Mesenchymal stem cell (in vitro differentiated cells and primary cell): ENCODE measurements at regions not wholly inside any gene's neighbourhood (a gene's known extent, or its start where the extent isn't known, plus 50 kb on each side); places are given as distances from the start of the nearest gene placed in this dataset.

ENCODE experiments used
- DNase-seq: peaks from one replicate; pipeline ENCODE4 v3.0.0-alpha.2; 2013
- H2AFZ ChIP-seq: one replicate; pipeline ENCODE4 v1.6.1; 2013; ENCODE audit warnings: low read depth, mild to moderate bottlenecking, control low read depth, inconsistent platforms, low read length, moderate library complexity
- H2AK5ac ChIP-seq: 2 replicates; pipeline ENCODE4 v1.6.1; 2013; ENCODE audit warnings: low read length, moderate library complexity, mild to moderate bottlenecking, inconsistent platforms; ENCODE audit not compliant: severe bottlenecking
- H2BK120ac ChIP-seq: one replicate; pipeline ENCODE4 v1.6.1; 2013; ENCODE audit warnings: low read depth, mild to moderate bottlenecking, inconsistent platforms, low read length, moderate library complexity
- H2BK12ac ChIP-seq, 2 experiments: one replicate each; pipeline ENCODE4 v1.6.1; 2013; ENCODE audit warnings: inconsistent platforms in 2 of 2, low read length in 2 of 2, mild to moderate bottlenecking in 2 of 2, moderate library complexity in 2 of 2, control low read depth in 1 of 2
- H2BK15ac ChIP-seq: one replicate; pipeline ENCODE4 v1.6.1; 2013; ENCODE audit warnings: mild to moderate bottlenecking, low read depth, inconsistent platforms; ENCODE audit not compliant: poor library complexity, severe bottlenecking
- H2BK5ac ChIP-seq: 2 replicates; pipeline ENCODE4 v1.6.1; 2013; ENCODE audit warnings: low read depth, mild to moderate bottlenecking, low read length, control low read depth, inconsistent platforms; ENCODE audit not compliant: poor library complexity, severe bottlenecking
- H3K14ac ChIP-seq, 2 experiments: one replicate each; pipeline ENCODE4 v1.6.1; 2013; ENCODE audit warnings: inconsistent platforms in 2 of 2, low read length in 2 of 2, control low read depth in 1 of 2, mild to moderate bottlenecking in 1 of 2, moderate library complexity in 1 of 2
- H3K18ac ChIP-seq, 2 experiments: one replicate each; pipeline ENCODE4 v1.6.1; 2013; ENCODE audit warnings: inconsistent platforms in 2 of 2, low read length in 2 of 2, control low read depth in 1 of 2, low read depth in 1 of 2, mild to moderate bottlenecking in 1 of 2
- H3K23ac ChIP-seq, 2 experiments: one replicate each; pipeline ENCODE4 v1.6.1; 2013; ENCODE audit warnings: inconsistent platforms in 2 of 2, low read length in 2 of 2, mild to moderate bottlenecking in 2 of 2, moderate library complexity in 2 of 2, control low read depth in 1 of 2
- H3K27ac ChIP-seq: 2 replicates; pipeline ENCODE4 v1.5.1; 2013; ENCODE audit warnings: mild to moderate bottlenecking, moderate library complexity, low read length, control low read depth, inconsistent platforms; ENCODE audit not compliant: poor library complexity, severe bottlenecking
- H3K27me3 ChIP-seq, 2 experiments: 2 replicates each; pipeline versions ENCODE4 v1.6.1 to v1.7.0; 2013; ENCODE audit warnings: low read length in 2 of 2, mild to moderate bottlenecking in 2 of 2, moderate library complexity in 2 of 2, control low read depth in 1 of 2, inconsistent platforms in 1 of 2; ENCODE audit not compliant: control insufficient read depth in 1 of 2, insufficient read depth in 1 of 2
- H3K36me3 ChIP-seq, 2 experiments: 2 replicates each; pipeline versions ENCODE4 v1.6.1 to v1.7.0; 2013; ENCODE audit warnings: low read length in 2 of 2, control low read depth in 1 of 2, inconsistent platforms in 1 of 2, low read depth in 1 of 2, mild to moderate bottlenecking in 1 of 2; ENCODE audit not compliant: insufficient read depth in 2 of 2, control insufficient read depth in 1 of 2
- H3K4ac ChIP-seq, 2 experiments: one replicate each; pipeline ENCODE4 v1.6.1; 2013; ENCODE audit warnings: inconsistent platforms in 2 of 2, low read length in 2 of 2, mild to moderate bottlenecking in 2 of 2, moderate library complexity in 2 of 2, control low read depth in 1 of 2, low read depth in 1 of 2
- H3K4me1 ChIP-seq: 2 replicates; pipeline ENCODE4 v1.6.1; 2013; ENCODE audit warnings: low read depth, low read length, control low read depth; ENCODE audit not compliant: control insufficient read depth, insufficient read depth
- H3K4me2 ChIP-seq: 2 replicates; pipeline ENCODE4 v1.6.1; 2013; ENCODE audit warnings: low read length, mild to moderate bottlenecking, inconsistent platforms; ENCODE audit not compliant: poor library complexity, severe bottlenecking
- H3K4me3 ChIP-seq, 2 experiments: 2 replicates each; pipeline versions ENCODE4 v1.5.1 to v1.7.0; 2013; ENCODE audit warnings: low read length in 2 of 2, mild to moderate bottlenecking in 2 of 2, control low read depth in 1 of 2, low read depth in 1 of 2; ENCODE audit not compliant: insufficient read depth in 1 of 2
- H3K79me1 ChIP-seq: replicated peaks from 2 replicates; pipeline ENCODE4 v1.6.1; 2013; ENCODE audit warnings: mild to moderate bottlenecking, control low read depth, low read length, inconsistent platforms; ENCODE audit not compliant: poor library complexity, severe bottlenecking
- H3K9ac ChIP-seq: 2 replicates; pipeline ENCODE4 v1.7.0; 2013; ENCODE audit warnings: mild to moderate bottlenecking, low read length, moderate library complexity
- H3K9me3 ChIP-seq: 2 replicates; pipeline ENCODE4 v1.7.0; 2013; ENCODE audit warnings: mild to moderate bottlenecking, low read length; ENCODE audit not compliant: control insufficient read depth
- H4K8ac ChIP-seq: one replicate; pipeline ENCODE4 v1.6.1; 2013; ENCODE audit warnings: inconsistent platforms, mild to moderate bottlenecking, low read length, moderate library complexity
- H4K91ac ChIP-seq: one replicate; pipeline ENCODE4 v1.6.1; 2013; ENCODE audit warnings: mild to moderate bottlenecking, low read length, inconsistent platforms
- WGBS: methylation state at CpG from one replicate; pipeline ENCODE4 v1.1.7; 2013; ENCODE audit warnings: mixed read lengths; 5-methylcytosine and 5-hydroxymethylcytosine counted together

DNA sequence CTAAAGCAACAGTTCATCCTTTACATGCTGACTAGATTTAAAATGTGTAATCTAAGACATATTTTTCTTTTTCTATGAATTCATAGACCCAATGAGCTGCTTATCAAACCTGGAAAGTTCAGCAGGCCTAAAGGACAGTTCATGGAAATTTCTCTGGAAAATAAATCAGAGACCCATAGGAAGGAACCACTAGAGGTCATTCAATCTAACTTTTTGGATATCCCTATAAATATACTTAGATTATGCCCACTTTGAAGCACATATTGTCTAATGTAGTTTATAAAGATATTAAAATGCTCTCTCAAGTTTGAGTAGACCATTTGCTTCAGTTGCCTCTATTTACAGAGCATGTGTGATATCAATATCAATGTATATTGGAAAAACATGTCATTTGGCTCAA lies 473.0 kb downstream of the FAT4 start:
- no peak overlapping the region for H2BK12ac ChIP-seq

DNA sequence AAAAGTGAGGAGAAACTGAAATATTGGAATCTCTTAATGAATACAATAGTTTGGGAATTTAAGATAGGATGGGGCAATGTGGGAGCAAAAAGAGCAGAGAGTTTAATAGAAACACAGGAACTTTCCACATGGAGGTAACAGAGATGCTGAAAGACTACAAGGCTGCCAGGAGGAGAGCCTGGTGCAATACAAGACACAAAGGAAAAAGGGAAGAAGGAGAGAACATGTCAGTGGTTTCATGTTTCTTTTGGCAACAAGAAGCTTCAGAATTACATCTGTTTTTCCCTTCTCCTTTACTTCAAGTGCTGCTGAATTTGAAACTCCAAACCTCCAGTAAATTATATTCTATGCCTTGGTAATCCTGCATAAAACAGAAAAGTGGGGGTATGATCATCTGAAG lies 474.3 kb downstream of the FAT4 start:
- H3K23ac ChIP-seq = no peak overlapping the region
- H3K4me3 ChIP-seq = no peak overlapping the region
- no peak overlapping the region for H3K4me2 ChIP-seq
- no peaks in the 10 kb centered on the region for H3K36me3 ChIP-seq
- no peak overlapping the region for H4K91ac ChIP-seq
- no peak overlapping the region for H2AK5ac ChIP-seq
- H3K18ac ChIP-seq = no peak overlapping the region
- H2BK5ac ChIP-seq = no peak overlapping the region
- no peak overlapping the region for H2BK15ac ChIP-seq
- no peak overlapping the region for H3K4ac ChIP-seq
- H2BK12ac ChIP-seq = no peak overlapping the region
- no peak overlapping the region for H3K14ac ChIP-seq
- no peak overlapping the region for H2BK120ac ChIP-seq
- no peak overlapping the region for H2AFZ ChIP-seq
- DNase-seq = no peak
- H3K9me3 ChIP-seq = no peaks in the 10 kb centered on the region
- no peak overlapping the region for H3K27ac ChIP-seq
- no peak overlapping the region for H3K9ac ChIP-seq
- no peaks in the 10 kb centered on the region for H3K79me1 ChIP-seq
- H3K4me1 ChIP-seq = no peaks in the 10 kb centered on the region
- no peak overlapping the region for H4K8ac ChIP-seq
- no peaks in the 10 kb centered on the region for H3K27me3 ChIP-seq

More for the DNA sequence above, 473.0 kb downstream of the FAT4 start:
- no peak overlapping the region for H4K8ac ChIP-seq
- H3K9ac ChIP-seq = no peak overlapping the region
- no peak overlapping the region for H2BK5ac ChIP-seq
- H3K23ac ChIP-seq = no peak overlapping the region
- H3K36me3 ChIP-seq = no peaks in the 10 kb centered on the region
- no peak overlapping the region for H4K91ac ChIP-seq
- H3K27me3 ChIP-seq = no peaks in the 10 kb centered on the region
- no peaks in the 10 kb centered on the region for H3K4me1 ChIP-seq
- no peak overlapping the region for H3K14ac ChIP-seq
- H2AFZ ChIP-seq = no peak overlapping the region
- H3K18ac ChIP-seq = no peak overlapping the region
- H3K9me3 ChIP-seq = no peaks in the 10 kb centered on the region
- no peaks in the 10 kb centered on the region for H3K79me1 ChIP-seq
- no peak overlapping the region for H2AK5ac ChIP-seq
- H3K4ac ChIP-seq = no peak overlapping the region
- H3K4me2 ChIP-seq = no peak overlapping the region
- H3K4me3 ChIP-seq = no peak overlapping the region
- H2BK120ac ChIP-seq = no peak overlapping the region
- H2BK15ac ChIP-seq = no peak overlapping the region
- DNase-seq = no peak
- no peak overlapping the region for H3K27ac ChIP-seq

DNA sequence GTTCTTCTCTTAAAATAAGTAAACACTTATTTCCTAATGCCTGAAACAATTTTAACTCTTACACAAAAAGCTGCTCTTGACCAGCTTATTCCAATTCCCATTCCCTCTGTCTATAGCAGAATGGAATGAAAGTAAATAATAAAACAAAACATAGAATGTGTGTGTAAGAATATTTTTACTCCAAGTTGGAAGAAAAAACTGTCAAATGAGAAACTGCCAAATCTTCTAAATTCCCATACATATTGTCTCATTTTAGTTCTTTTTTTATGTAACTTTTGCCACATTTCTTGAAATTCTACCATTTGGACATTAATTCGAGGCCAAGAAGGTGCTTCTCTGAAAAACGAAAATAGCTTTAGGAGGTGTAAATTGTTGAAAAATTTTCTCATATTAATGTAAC lies 477.1 kb downstream of the FAT4 start:
- Histone ChIP-seq H3K4me1 (no peaks in the 10 kb centered on the region), H3K14ac (no peak overlapping the region), H4K8ac (no peak overlapping the region), H2AK5ac (no peak overlapping the region), H3K27ac (no peak overlapping the region), H3K4me2 (no peak overlapping the region), H2BK12ac (no peak overlapping the region), H2BK120ac (no peak overlapping the region), H2AFZ (no peak overlapping the region), H3K79me1 (no peaks in the 10 kb centered on the region), H3K9me3 (no peaks in the 10 kb centered on the region), H4K91ac (no peak overlapping the region), H2BK15ac (no peak overlapping the region), H3K18ac (no peak overlapping the region), H3K9ac (no peak overlapping the region), H3K4me3 (no peak overlapping the region), H3K36me3 (no peaks in the 10 kb centered on the region), H3K4ac (no peak overlapping the region), H2BK5ac (no peak overlapping the region), H3K23ac (no peak overlapping the region), H3K27me3 (no peaks in the 10 kb centered on the region)
- WGBS = no CpG with 5 or more reads among the region's 2 CpGs
- no peak for DNase-seq

DNA sequence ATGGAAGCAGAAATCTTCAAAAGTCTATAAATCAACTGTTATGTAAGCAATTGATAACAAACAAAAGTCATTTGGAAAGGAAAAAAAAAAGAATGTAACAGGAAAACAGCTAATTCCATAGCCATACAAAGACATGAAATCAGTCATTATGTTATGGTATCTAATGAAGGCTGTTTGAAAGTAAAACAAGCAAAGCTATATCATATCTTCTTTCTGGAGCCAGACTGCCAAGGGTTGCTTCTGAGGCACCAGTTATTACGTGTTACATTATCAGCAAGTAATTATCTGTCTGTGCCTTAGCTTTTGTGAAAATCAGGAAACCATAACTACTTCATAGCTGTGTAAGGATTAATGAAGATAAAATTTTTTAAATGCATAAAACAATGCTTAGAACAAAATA lies 480.2 kb downstream of the FAT4 start:
- H2BK120ac ChIP-seq = no peak overlapping the region
- no peak for DNase-seq
- H3K23ac ChIP-seq = no peak overlapping the region
- H3K36me3 ChIP-seq = no peaks in the 10 kb centered on the region
- no peak overlapping the region for H3K4ac ChIP-seq
- no peak overlapping the region for H3K4me2 ChIP-seq
- no CpG with 5 or more reads among the region's 1 CpG for WGBS
- H3K4me3 ChIP-seq = no peak overlapping the region
- H3K9ac ChIP-seq = no peak overlapping the region
- no peaks in the 10 kb centered on the region for H3K79me1 ChIP-seq
- H3K27me3 ChIP-seq = no peaks in the 10 kb centered on the region
- H4K91ac ChIP-seq = no peak overlapping the region
- H2AFZ ChIP-seq = no peak overlapping the region
- no peaks in the 10 kb centered on the region for H3K4me1 ChIP-seq
- no peak overlapping the region for H2BK15ac ChIP-seq
- no peak overlapping the region for H2BK12ac ChIP-seq
- H3K14ac ChIP-seq = no peak overlapping the region
- no peak overlapping the region for H3K18ac ChIP-seq
- H3K9me3 ChIP-seq = no peaks in the 10 kb centered on the region
- H2AK5ac ChIP-seq = no peak overlapping the region
- H2BK5ac ChIP-seq = no peak overlapping the region
- H4K8ac ChIP-seq = no peak overlapping the region
- no peak overlapping the region for H3K27ac ChIP-seq
